GM12873 (cell line): ENCODE measurements at regions not wholly inside any gene's neighbourhood (a gene's known extent, or its start where the extent isn't known, plus 50 kb on each side); places are given as distances from the start of the nearest gene placed in this dataset.

Source experiments
- CTCF ChIP-seq: IDR thresholded peaks from 2 replicates; pipeline ENCODE4 v1.5.1; 2012; ENCODE audit warnings: low read depth, mild to moderate bottlenecking, moderate library complexity, low read length, control low read depth; ENCODE audit not compliant: insufficient read depth; ENCODE audit errors: missing control alignments

- TF ChIP-seq CTCF: no peak
Measured at GRCh38 chr11:33615751-33616150, 84.9 kb downstream of the C11orf91 start.

- TF ChIP-seq CTCF: no peak
Measured at GRCh38 chr11:33613404-33613803, 87.2 kb downstream of the C11orf91 start.

GRCh38 chr11:33610903-33611302, 89.7 kb downstream of the C11orf91 start:
- TF ChIP-seq CTCF: no peak

- no peak for TF ChIP-seq CTCF
Measured at GRCh38 chr11:33608386-33608785, 92.2 kb downstream of the C11orf91 start.

- TF ChIP-seq CTCF: no peak
Measured at GRCh38 chr11:33606762-33607161, 93.9 kb downstream of the C11orf91 start.

GRCh38 chr11:33605703-33606102, 94.9 kb downstream of the C11orf91 start:
- no peak for TF ChIP-seq CTCF

GRCh38 chr11:33598426-33599069, 102.1 kb downstream of the C11orf91 start:
- TF ChIP-seq CTCF: no peak

GRCh38 chr11:33594188-33594587, 106.4 kb downstream of the C11orf91 start:
- TF ChIP-seq CTCF: no peak
